H9 (cell line): ENCODE measurements at regions not wholly inside any gene's neighbourhood (a gene's known extent, or its start where the extent isn't known, plus 50 kb on each side); places are given as distances from the start of the nearest gene placed in this dataset.
"Not testable (repeated sequence)": the region's sequence is repeated elsewhere in the genome, so short reads cannot be mapped to it uniquely, and the experiment has no call there.

Experiments
- DNase-seq: peaks from one replicate; pipeline ENCODE4 v3.0.0-alpha.2; 2017
- H2AFZ ChIP-seq: one replicate; pipeline ENCODE4 v1.6.1; 2013; ENCODE audit warnings: mild to moderate bottlenecking, low read length, control low read depth, moderate library complexity
- H2AK5ac ChIP-seq: 2 replicates; pipeline ENCODE4 v1.6.1; 2013; ENCODE audit warnings: low read length, control low read depth, mixed read lengths; ENCODE audit not compliant: insufficient read length
- H2BK120ac ChIP-seq: one replicate; pipeline ENCODE4 v1.6.1; 2013; ENCODE audit warnings: low read depth, mild to moderate bottlenecking, low read length, control low read depth, inconsistent platforms; ENCODE audit not compliant: poor library complexity, severe bottlenecking
- H2BK12ac ChIP-seq: 2 replicates; pipeline ENCODE4 v1.6.1; 2013; ENCODE audit warnings: low read length, control low read depth, mixed read lengths, low read depth; ENCODE audit not compliant: insufficient read length
- H2BK15ac ChIP-seq: 2 replicates; pipeline ENCODE4 v1.6.1; 2013; ENCODE audit warnings: low read depth, low read length, control low read depth
- H2BK20ac ChIP-seq: one replicate; pipeline ENCODE4 v1.6.1; 2013; ENCODE audit warnings: low read depth, mild to moderate bottlenecking, low read length, control low read depth, inconsistent platforms; ENCODE audit not compliant: poor library complexity, severe bottlenecking
- H2BK5ac ChIP-seq: 2 replicates; pipeline ENCODE4 v1.6.1; 2013; ENCODE audit warnings: low read length, control low read depth, mixed read lengths; ENCODE audit not compliant: insufficient read length
- H3K14ac ChIP-seq: 2 replicates; pipeline ENCODE4 v1.6.1; 2013; ENCODE audit warnings: low read length, control low read depth; ENCODE audit not compliant: insufficient read depth
- H3K18ac ChIP-seq: 2 replicates; pipeline ENCODE4 v1.6.1; 2013; ENCODE audit warnings: low read depth, mild to moderate bottlenecking, mixed read lengths, low read length, control low read depth; ENCODE audit not compliant: insufficient read length
- H3K23ac ChIP-seq: 2 replicates; pipeline ENCODE4 v1.6.1; 2013; ENCODE audit warnings: low read length, control low read depth, mixed read lengths, low read depth; ENCODE audit not compliant: insufficient read length
- H3K23me2 ChIP-seq: 2 replicates; pipeline ENCODE4 v1.6.1; 2013; ENCODE audit warnings: low read depth, mild to moderate bottlenecking, mixed read lengths, low read length, control low read depth; ENCODE audit not compliant: insufficient read length, poor library complexity, severe bottlenecking
- H3K27ac ChIP-seq: 2 replicates; pipeline ENCODE4 v1.5.1; 2013; ENCODE audit warnings: low read length, control low read depth, mixed read lengths, low read depth; ENCODE audit not compliant: insufficient read length
- H3K27me3 ChIP-seq: 2 replicates; pipeline ENCODE4 v1.6.1; 2013; ENCODE audit warnings: low read length, control low read depth, inconsistent platforms; ENCODE audit not compliant: insufficient read depth
- H3K4ac ChIP-seq: 2 replicates; pipeline ENCODE4 v1.6.1; 2013; ENCODE audit warnings: low read depth, mild to moderate bottlenecking, control low read depth, inconsistent platforms, low read length, moderate library complexity
- H3K4me1 ChIP-seq: 2 replicates; pipeline ENCODE4 v1.6.1; 2013; ENCODE audit warnings: low read length, control low read depth, inconsistent platforms; ENCODE audit not compliant: insufficient read depth
- H3K4me2 ChIP-seq: 2 replicates; pipeline ENCODE4 v1.6.1; 2013; ENCODE audit warnings: low read length, control low read depth, mixed read lengths; ENCODE audit not compliant: insufficient read length, insufficient read depth
- H3K56ac ChIP-seq: 2 replicates; pipeline ENCODE4 v1.6.1; 2013; ENCODE audit warnings: low read depth, mild to moderate bottlenecking, mixed read lengths, low read length, control low read depth; ENCODE audit not compliant: insufficient read length
- H3K79me1 ChIP-seq: 2 replicates; pipeline ENCODE4 v1.6.1; 2013; ENCODE audit warnings: low read depth, mild to moderate bottlenecking, moderate library complexity, low read length, control low read depth, inconsistent platforms; ENCODE audit not compliant: insufficient read depth, poor library complexity, severe bottlenecking
- H3K79me2 ChIP-seq: 2 replicates; pipeline ENCODE4 v1.6.1; 2013; ENCODE audit warnings: low read length, control low read depth, inconsistent platforms; ENCODE audit not compliant: insufficient read depth
- H3K9ac ChIP-seq: 2 replicates; pipeline ENCODE4 v1.6.1; 2013; ENCODE audit warnings: low read length, control low read depth, mixed read lengths; ENCODE audit not compliant: insufficient read length; ENCODE audit errors: extremely low read depth
- H3K9me3 ChIP-seq: one replicate; pipeline ENCODE4 v1.6.1; 2013; ENCODE audit warnings: low read depth, low read length, inconsistent platforms; ENCODE audit not compliant: control insufficient read depth
- H3T11ph ChIP-seq: one replicate; pipeline ENCODE4 v1.6.1; 2013; ENCODE audit warnings: mild to moderate bottlenecking, low read length, control low read depth, inconsistent platforms
- H4K20me1 ChIP-seq: one replicate; pipeline ENCODE4 v1.6.1; 2013; ENCODE audit not compliant: control insufficient read depth, insufficient read length, insufficient read depth
- H4K5ac ChIP-seq: 2 replicates; pipeline ENCODE4 v1.6.1; 2013; ENCODE audit warnings: low read depth, mild to moderate bottlenecking, mixed read lengths, low read length, control low read depth; ENCODE audit not compliant: insufficient read length
- H4K8ac ChIP-seq: replicated peaks from 2 replicates; pipeline ENCODE4 v1.6.1; 2013; ENCODE audit warnings: low read length, control low read depth, mixed read lengths, low read depth; ENCODE audit not compliant: insufficient read length
- H4K91ac ChIP-seq: 2 replicates; pipeline ENCODE4 v1.6.1; 2013; ENCODE audit warnings: low read depth, mild to moderate bottlenecking, moderate library complexity, mixed read lengths, low read length, control low read depth; ENCODE audit not compliant: insufficient read length
- H3K27ac Mint-ChIP-seq, 3 experiments: 2 replicates in 2 of 3; 3 replicates in 1 of 3; pipeline ENCODE4 v1.8.0; 2020 to 2021; ENCODE audit warnings: mixed read lengths in 3 of 3, mild to moderate bottlenecking in 1 of 3, moderate library complexity in 1 of 3
- H3K27me3 Mint-ChIP-seq: 2 replicates; pipeline ENCODE4 v1.8.0; 2021; ENCODE audit warnings: low read depth, mild to moderate bottlenecking, moderate library complexity, mixed read lengths
- H3K36me3 Mint-ChIP-seq, 3 experiments: 2 replicates in 2 of 3; 3 replicates in 1 of 3; pipeline ENCODE4 v1.8.0; 2020 to 2021; ENCODE audit warnings: low read depth in 3 of 3, mixed read lengths in 3 of 3; ENCODE audit not compliant: insufficient read depth in 1 of 3
- H3K4me1 Mint-ChIP-seq, 2 experiments: 2 replicates each; pipeline ENCODE4 v1.8.0; 2020; ENCODE audit warnings: mixed read lengths in 2 of 2
- H3K4me3 Mint-ChIP-seq, 2 experiments: 2 replicates in 1 of 2; 3 replicates in 1 of 2; pipeline ENCODE4 v1.8.0; 2020 to 2021; ENCODE audit warnings: mild to moderate bottlenecking in 2 of 2, mixed read lengths in 2 of 2, moderate library complexity in 1 of 2
- H3K9me3 Mint-ChIP-seq, 2 experiments: 2 replicates in 1 of 2; 3 replicates in 1 of 2; pipeline ENCODE4 v1.8.0; 2020; ENCODE audit warnings: mild to moderate bottlenecking in 2 of 2, mixed read lengths in 2 of 2, moderate library complexity in 1 of 2
- CTCF ChIP-seq: fragments of 200-600 bp; sonication (generic); conservative IDR thresholded peaks from 3 replicates; pipeline ENCODE4 v1.8.0; 2021; ENCODE audit warnings: antibody characterized with exemption, mild to moderate bottlenecking
- WGBS: extraction: QIAGEN DNeasy Blood & Tissue Kit; methylation state at CpG from one replicate; pipeline ENCODE4 v1.1.7; 2013; ENCODE audit warnings: missing lambda C conversion rate, low lambda C conversion rate, mixed read lengths; ENCODE audit not compliant: insufficient read length; ENCODE audit errors: extremely low coverage; 5-methylcytosine and 5-hydroxymethylcytosine counted together

DNA sequence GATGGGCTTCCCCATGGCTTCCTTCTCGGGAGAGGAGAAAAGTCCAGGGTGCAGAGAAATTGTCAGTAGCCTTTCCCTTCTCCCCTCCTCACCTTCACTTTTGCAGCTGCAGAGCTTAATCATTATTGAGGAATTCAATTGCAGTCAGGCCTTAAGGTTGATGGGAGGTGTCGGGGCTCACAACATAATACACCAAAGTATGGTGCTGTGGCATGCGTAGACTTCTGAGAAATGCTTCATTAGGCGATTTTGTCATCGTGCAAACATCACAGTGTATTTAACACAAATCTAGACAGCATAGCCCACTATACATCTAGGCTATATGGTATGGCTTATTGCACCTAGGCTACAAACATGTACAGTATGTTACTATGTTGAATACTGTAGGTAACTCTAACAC is 100.2 kb upstream of the PPM1J start:
- no peak overlapping the region for H2BK15ac ChIP-seq
- H2BK12ac ChIP-seq = no peak overlapping the region
- peaks cover 10% of the 10 kb centered on the region; the same call in 1 of the 2 replicates for H3K4me1 ChIP-seq
- no peak overlapping the region for H3K14ac ChIP-seq
- Mint-ChIP-seq H3K27ac (peak overlapping the region; percentile 34 to 91 (median 80); a peak in 5 of 7 replicates), H3K36me3 (peaks cover 0 to 25% (median 4%) of the 10 kb centered on the region in 3 experiments; a peak in 5 of 7 replicates), H3K9me3 (no peaks in the 10 kb centered on the region; a peak in 1 of 5 replicates), H3K27me3 (no peaks in the 10 kb centered on the region), H3K4me3 (no peak overlapping the region), H3K4me1 (peaks cover 66 to 67% of the 10 kb centered on the region in 2 experiments)
- H3K27me3 ChIP-seq = no peaks in the 10 kb centered on the region
- H4K20me1 ChIP-seq = no peaks in the 10 kb centered on the region
- no peak for DNase-seq
- H3K27ac ChIP-seq = no peak overlapping the region
- no peaks in the 10 kb centered on the region for H3K9me3 ChIP-seq
- no peak overlapping the region for H3K9ac ChIP-seq
- no peak overlapping the region for H3K4ac ChIP-seq
- no peak overlapping the region for H4K5ac ChIP-seq
- no peak overlapping the region for H2AFZ ChIP-seq
- no peak overlapping the region for H2BK120ac ChIP-seq
- no peak overlapping the region for H4K91ac ChIP-seq
- H2BK20ac ChIP-seq = no peak overlapping the region
- no peaks in the 10 kb centered on the region for H3K79me2 ChIP-seq
- no peak overlapping the region for H2BK5ac ChIP-seq
- H3K23ac ChIP-seq = no peak overlapping the region
- no peak overlapping the region for H3K4me2 ChIP-seq
- H3K56ac ChIP-seq = no peak overlapping the region
- no peak overlapping the region for H3T11ph ChIP-seq
- no peak overlapping the region for H3K18ac ChIP-seq
- H2AK5ac ChIP-seq = no peak overlapping the region
- TF ChIP-seq CTCF = no peak
- H3K79me1 ChIP-seq = no peaks in the 10 kb centered on the region
- H4K8ac ChIP-seq = no peak overlapping the region
- no peaks in the 10 kb centered on the region for H3K23me2 ChIP-seq
- WGBS = no CpG with 5 or more reads among the region's 5 CpGs

DNA sequence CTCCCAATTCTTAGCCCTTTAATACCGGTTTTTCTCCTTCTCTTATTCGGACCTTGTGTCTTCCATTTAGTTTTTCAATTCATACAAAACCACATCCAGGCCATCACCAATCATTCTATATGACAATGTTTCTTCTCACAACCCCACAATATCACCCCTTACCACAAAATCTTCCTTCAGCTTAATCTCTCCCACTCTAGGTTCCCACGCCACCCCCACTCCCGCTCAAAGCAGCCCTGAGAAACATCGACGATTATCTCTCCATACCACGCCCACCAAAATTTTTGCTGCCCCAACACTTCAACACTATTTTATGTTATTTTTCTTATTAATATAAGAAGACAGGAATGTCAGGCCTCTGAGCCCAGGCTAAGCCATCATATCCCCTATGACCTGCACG is 99.5 kb upstream of the PPM1J start:
- not testable (repeated sequence) for H3K14ac ChIP-seq, H3T11ph ChIP-seq, H2BK15ac ChIP-seq, H3K79me2 ChIP-seq, H3K18ac ChIP-seq, H3K4ac ChIP-seq, H4K8ac ChIP-seq, H3K9ac ChIP-seq, H3K27ac ChIP-seq, H2BK12ac ChIP-seq, H4K20me1 ChIP-seq, H3K23ac ChIP-seq, H3K4me1 ChIP-seq, H3K4me2 ChIP-seq, H3K4me3 Mint-ChIP-seq, H2BK120ac ChIP-seq, H2AFZ ChIP-seq, DNase-seq, H4K91ac ChIP-seq, H3K79me1 ChIP-seq, H4K5ac ChIP-seq, H2BK5ac ChIP-seq, H2AK5ac ChIP-seq, H3K23me2 ChIP-seq, H3K56ac ChIP-seq, H3K9me3 Mint-ChIP-seq, H3K9me3 ChIP-seq, H3K27me3 ChIP-seq, H3K27me3 Mint-ChIP-seq, H2BK20ac ChIP-seq
- H3K4me1 Mint-ChIP-seq = peaks cover 73 to 75% of the 10 kb centered on the region in 2 experiments
- H3K36me3 Mint-ChIP-seq = peaks cover 0 to 27% (median 0%) of the 10 kb centered on the region in 3 experiments; a peak in 2 of 7 replicates
- H3K27ac Mint-ChIP-seq = peak overlapping the region; percentile 34 to 91 (median 80); a peak in 6 of 7 replicates
- WGBS = 100% methylated on average over 2 of the region's 8 CpGs
